CD4-positive, alpha-beta T cell (primary cell): ENCODE measurements at regions not wholly inside any gene's neighbourhood (a gene's known extent, or its start where the extent isn't known, plus 50 kb on each side); places are given as distances from the start of the nearest gene placed in this dataset.

Source experiments
- ATAC-seq: fragments of 200-7000 bp; cut with Tn5 transposase; one replicate; pipeline ENCODE4 v1.10.0; 2022; ENCODE audit warnings: mild to moderate bottlenecking; ENCODE audit not compliant: poor library complexity
- CTCF ChIA-PET: fragments of 350-600 bp; sonication (Branson Sonifier 250); formaldehyde crosslinking; loops from one replicate; lab custom pipeline; 2021; ENCODE audit warnings: antibody characterized with exemption, inconsistent platforms; lab: Charles Lee
- POLR2A ChIA-PET: fragments of 350-600 bp; sonication (Branson Sonifier 250); formaldehyde crosslinking; loops from one replicate; lab custom pipeline; 2021; ENCODE audit warnings: antibody characterized with exemption, inconsistent platforms; lab: Charles Lee
- DNase-seq, 14 experiments: peaks; one replicate each; pipeline ENCODE4 v3.0.0-alpha.2; 2013 to 2020; ENCODE audit warnings: mixed read lengths in 2 of 14
- H3K27ac ChIP-seq, 2 donors: one replicate each; pipeline versions ENCODE4 v1.5.1 to v1.7.0; 2013; ENCODE audit warnings: low read length in 2 of 2, low read depth in 1 of 2, mild to moderate bottlenecking in 1 of 2
- H3K27me3 ChIP-seq, 2 experiments: 1 replicate in 1 of 2; 2 replicates in 1 of 2; pipeline versions ENCODE4 v1.6.1 to v1.7.0; 2013; ENCODE audit warnings: low read length in 2 of 2, control low read depth in 1 of 2, mild to moderate bottlenecking in 1 of 2, moderate library complexity in 1 of 2; ENCODE audit not compliant: insufficient read depth in 2 of 2, control insufficient read depth in 1 of 2
- H3K36me3 ChIP-seq: one replicate; pipeline ENCODE4 v1.6.1; 2013; ENCODE audit warnings: low read length, control low read depth; ENCODE audit not compliant: insufficient read depth
- H3K4me1 ChIP-seq: one replicate; pipeline ENCODE4 v1.6.1; 2013; ENCODE audit warnings: low read length, control low read depth; ENCODE audit not compliant: insufficient read depth
- H3K4me3 ChIP-seq: one replicate; pipeline ENCODE4 v1.5.1; 2013; ENCODE audit warnings: mild to moderate bottlenecking, low read length, moderate library complexity
- H3K9me3 ChIP-seq, 2 experiments: 1 replicate in 1 of 2; 2 replicates in 1 of 2; pipeline versions ENCODE4 v1.6.1 to v1.7.0; 2013; ENCODE audit warnings: low read length in 2 of 2, mild to moderate bottlenecking in 2 of 2, control low read depth in 1 of 2, moderate library complexity in 1 of 2; ENCODE audit not compliant: control insufficient read depth in 1 of 2, insufficient read depth in 1 of 2
- H3K27ac Mint-ChIP-seq: one replicate; pipeline ENCODE4 v1.8.0; 2020; ENCODE audit warnings: mixed read lengths
- H3K27me3 Mint-ChIP-seq: one replicate; pipeline ENCODE4 v1.8.0; 2021; ENCODE audit warnings: mixed read lengths
- H3K36me3 Mint-ChIP-seq: one replicate; pipeline ENCODE4 v1.8.0; 2021; ENCODE audit warnings: low read depth, mixed read lengths
- H3K4me1 Mint-ChIP-seq: one replicate; pipeline ENCODE4 v1.8.0; 2021; ENCODE audit warnings: low read depth, mixed read lengths
- H3K4me3 Mint-ChIP-seq: one replicate; pipeline ENCODE4 v1.8.0; 2020; ENCODE audit warnings: mild to moderate bottlenecking, mixed read lengths
- H3K9me3 Mint-ChIP-seq: one replicate; pipeline ENCODE4 v1.8.0; 2020; ENCODE audit warnings: mixed read lengths
- intact Hi-C, 2 experiments: fragments of 100-400 bp; cut with DNase I in 1 of 2; cut with micrococcal nuclease in 1 of 2; formaldehyde crosslinking; loops; one replicate each; pipeline versions ENCODE4 v1.15.1 to v1.9.0; 2023 to 2025; cut with DNase I, micrococcal nuclease
- TF ChIP-seq, protein P1 (sequence below): fragments of 200-600 bp; IDR thresholded peaks from one replicate; pipeline ENCODE4 v1.8.0; 2022; ENCODE audit warnings: antibody characterized with exemption, mild to moderate bottlenecking

DNA sequence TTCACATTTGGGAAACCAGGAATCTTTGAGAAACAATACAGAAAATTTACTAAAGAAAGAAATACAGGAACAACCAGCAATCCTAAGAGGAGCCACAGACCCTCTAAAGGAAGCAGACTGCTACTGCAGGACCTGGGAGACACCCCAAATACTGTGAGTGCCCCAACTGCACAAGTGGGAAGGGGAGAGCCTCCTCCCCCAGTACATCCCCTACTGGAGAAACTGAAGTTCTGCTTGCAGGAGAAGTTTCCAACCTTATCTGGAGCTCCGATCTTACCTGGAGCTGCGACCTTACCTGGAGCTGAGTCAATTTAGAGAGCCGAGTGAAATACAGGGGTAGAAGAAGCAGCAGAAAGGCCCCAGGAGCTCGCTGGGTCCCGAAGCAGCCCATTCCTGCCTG, 236.4 kb upstream of the SPRY2 start:
- Mint-ChIP-seq H3K4me1 (no peaks in the 10 kb centered on the region), H3K9me3 (no peaks in the 10 kb centered on the region), H3K27ac (no peak overlapping the region), H3K27me3 (no peaks in the 10 kb centered on the region), H3K36me3 (no peaks in the 10 kb centered on the region), H3K4me3 (no peak overlapping the region)
- POLR2A ChIA-PET, result no interaction called here
- ATAC-seq, result no peak
- no peak overlapping the region for H3K27ac ChIP-seq
- no peaks in the 10 kb centered on the region for H3K4me1 ChIP-seq
- TF ChIP-seq, protein P1, sequence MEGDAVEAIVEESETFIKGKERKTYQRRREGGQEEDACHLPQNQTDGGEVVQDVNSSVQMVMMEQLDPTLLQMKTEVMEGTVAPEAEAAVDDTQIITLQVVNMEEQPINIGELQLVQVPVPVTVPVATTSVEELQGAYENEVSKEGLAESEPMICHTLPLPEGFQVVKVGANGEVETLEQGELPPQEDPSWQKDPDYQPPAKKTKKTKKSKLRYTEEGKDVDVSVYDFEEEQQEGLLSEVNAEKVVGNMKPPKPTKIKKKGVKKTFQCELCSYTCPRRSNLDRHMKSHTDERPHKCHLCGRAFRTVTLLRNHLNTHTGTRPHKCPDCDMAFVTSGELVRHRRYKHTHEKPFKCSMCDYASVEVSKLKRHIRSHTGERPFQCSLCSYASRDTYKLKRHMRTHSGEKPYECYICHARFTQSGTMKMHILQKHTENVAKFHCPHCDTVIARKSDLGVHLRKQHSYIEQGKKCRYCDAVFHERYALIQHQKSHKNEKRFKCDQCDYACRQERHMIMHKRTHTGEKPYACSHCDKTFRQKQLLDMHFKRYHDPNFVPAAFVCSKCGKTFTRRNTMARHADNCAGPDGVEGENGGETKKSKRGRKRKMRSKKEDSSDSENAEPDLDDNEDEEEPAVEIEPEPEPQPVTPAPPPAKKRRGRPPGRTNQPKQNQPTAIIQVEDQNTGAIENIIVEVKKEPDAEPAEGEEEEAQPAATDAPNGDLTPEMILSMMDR, result no peak
- no peak overlapping the region for H3K4me3 ChIP-seq
- H3K27me3 ChIP-seq, result no peaks in the 10 kb centered on the region
- DNase-seq, result no peak
- intact Hi-C loops, result no loop called here
- no peaks in the 10 kb centered on the region for H3K36me3 ChIP-seq
- peaks cover 0 to 10% of the 10 kb centered on the region in 2 experiments for H3K9me3 ChIP-seq
- CTCF ChIA-PET, result no interaction called here

DNA sequence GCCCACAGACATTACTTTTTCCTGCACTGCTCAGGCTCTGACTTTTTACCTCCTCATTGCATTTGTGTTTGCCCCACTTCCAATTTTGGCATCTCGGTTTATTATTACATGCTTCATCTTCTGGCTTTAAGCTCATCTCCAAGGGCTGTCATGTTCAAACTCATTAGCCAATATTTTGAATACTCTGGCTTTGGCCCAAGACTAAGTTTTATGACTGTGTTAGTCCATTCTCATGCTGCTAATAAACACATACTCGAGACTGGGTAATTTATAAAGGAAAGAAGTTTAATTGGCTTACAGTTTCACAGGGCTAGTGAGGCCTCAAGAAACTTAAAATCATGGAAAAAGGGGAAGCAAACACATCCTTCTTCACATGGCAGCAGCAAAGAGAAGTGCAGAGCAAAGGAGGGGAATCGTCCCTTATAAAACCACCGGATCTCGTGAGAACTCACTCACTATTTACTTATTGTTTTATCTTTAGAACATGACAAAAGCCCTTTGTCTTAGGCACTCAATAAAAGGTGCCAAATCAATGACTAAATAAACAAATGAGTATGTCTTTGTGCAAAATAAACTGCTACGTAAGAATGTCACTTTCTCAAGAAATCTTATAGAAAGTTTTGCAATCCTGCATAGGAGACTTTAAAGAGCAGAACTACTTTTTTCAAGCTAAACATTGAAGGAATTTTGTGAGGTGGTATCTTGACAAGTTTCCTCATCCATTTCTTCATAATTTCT, 233.4 kb upstream of the SPRY2 start:
- TF ChIP-seq, protein P1, result no peak
- DNase-seq, result no peak
- Histone ChIP-seq H3K36me3 (no peaks in the 10 kb centered on the region), H3K9me3 (peaks cover 0 to 10% of the 10 kb centered on the region in 2 experiments), H3K4me3 (no peak overlapping the region), H3K4me1 (no peaks in the 10 kb centered on the region), H3K27me3 (no peaks in the 10 kb centered on the region), H3K27ac (no peak overlapping the region)
- no peak overlapping the region for H3K4me3 Mint-ChIP-seq
- H3K36me3 Mint-ChIP-seq, result no peaks in the 10 kb centered on the region
- H3K9me3 Mint-ChIP-seq, result no peaks in the 10 kb centered on the region
- CTCF ChIA-PET, result no interaction called here
- POLR2A ChIA-PET, result no interaction called here
- H3K4me1 Mint-ChIP-seq, result no peaks in the 10 kb centered on the region
- no peak overlapping the region for H3K27ac Mint-ChIP-seq
- intact Hi-C loops, result no loop called here
- no peak for ATAC-seq
- H3K27me3 Mint-ChIP-seq, result no peaks in the 10 kb centered on the region

DNA sequence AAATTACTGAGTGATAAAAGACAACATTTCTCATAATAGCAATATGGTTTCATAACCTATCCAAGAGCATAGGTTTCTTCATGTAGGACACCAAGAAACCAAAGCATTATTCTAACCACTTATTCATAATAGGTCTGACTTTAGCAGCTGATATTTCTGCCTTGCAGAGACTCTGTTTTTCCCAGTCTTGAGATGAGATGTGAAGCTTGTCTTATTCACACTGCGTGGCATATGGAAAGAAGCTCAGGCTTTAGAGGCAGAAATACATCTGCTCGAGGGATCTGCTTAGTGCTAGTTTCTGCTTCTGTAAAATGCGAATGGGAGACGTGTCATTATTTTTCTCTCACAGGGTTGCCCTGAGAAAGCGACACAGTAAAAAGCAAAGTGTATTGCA, 232.0 kb upstream of the SPRY2 start:
- H3K4me3 ChIP-seq, result no peak overlapping the region
- H3K4me1 ChIP-seq, result no peaks in the 10 kb centered on the region
- ATAC-seq, result no peak
- TF ChIP-seq, protein P1, result no peak
- ChIA-PET POLR2A (no interaction called here), CTCF (no interaction called here)
- H3K27me3 Mint-ChIP-seq, result no peaks in the 10 kb centered on the region
- no peaks in the 10 kb centered on the region for H3K27me3 ChIP-seq
- no peaks in the 10 kb centered on the region for H3K36me3 ChIP-seq
- peaks cover 0 to 6% of the 10 kb centered on the region in 2 experiments for H3K9me3 ChIP-seq
- DNase-seq, result no peak
- H3K9me3 Mint-ChIP-seq, result no peaks in the 10 kb centered on the region
- intact Hi-C loops, result no loop called here
- no peaks in the 10 kb centered on the region for H3K36me3 Mint-ChIP-seq
- H3K27ac ChIP-seq, result no peak overlapping the region
- H3K27ac Mint-ChIP-seq, result no peak overlapping the region
- H3K4me3 Mint-ChIP-seq, result no peak overlapping the region
- no peaks in the 10 kb centered on the region for H3K4me1 Mint-ChIP-seq
